Endodermal cell (in vitro differentiated cells): ENCODE measurements at regions not wholly inside any gene's neighbourhood (a gene's known extent, or its start where the extent isn't known, plus 50 kb on each side); places are given as distances from the start of the nearest gene placed in this dataset.
"Not testable (repeated sequence)": the region's sequence is repeated elsewhere in the genome, so short reads cannot be mapped to it uniquely, and the experiment has no call there.

Experiments used
- DNase-seq: peaks from one replicate; pipeline ENCODE4 v3.0.0-alpha.2; 2017
- H3K27ac ChIP-seq: 2 replicates; pipeline ENCODE4 v1.5.1; 2013; ENCODE audit warnings: mild to moderate bottlenecking, low read depth, low read length, moderate library complexity
- H3K27me3 ChIP-seq: 2 replicates; pipeline ENCODE4 v1.6.1; 2013; ENCODE audit warnings: mild to moderate bottlenecking, low read length, moderate library complexity; ENCODE audit not compliant: insufficient read depth, control insufficient read depth, poor library complexity, severe bottlenecking
- H3K36me3 ChIP-seq: 2 replicates; pipeline ENCODE4 v1.7.0; 2013; ENCODE audit warnings: mild to moderate bottlenecking, low read length, moderate library complexity; ENCODE audit not compliant: control insufficient read depth, insufficient read depth
- H3K4me1 ChIP-seq: one replicate; pipeline ENCODE4 v1.7.0; 2013; ENCODE audit warnings: low read length; ENCODE audit not compliant: control insufficient read depth, insufficient read depth
- H3K4me3 ChIP-seq: 2 replicates; pipeline ENCODE4 v1.5.1; 2013; ENCODE audit warnings: mild to moderate bottlenecking, low read length, moderate library complexity
- H3K9ac ChIP-seq: 2 replicates; pipeline ENCODE4 v1.6.1; 2013; ENCODE audit warnings: mild to moderate bottlenecking, low read length, moderate library complexity; ENCODE audit not compliant: poor library complexity, severe bottlenecking; ENCODE audit errors: extremely low read depth
- H3K9me3 ChIP-seq: 2 replicates; pipeline ENCODE4 v1.6.1; 2013; ENCODE audit warnings: mild to moderate bottlenecking, low read length, moderate library complexity; ENCODE audit not compliant: control insufficient read depth
- H3K27ac Mint-ChIP-seq: 2 replicates; pipeline ENCODE4 v1.8.0; 2020; ENCODE audit warnings: mixed read lengths
- H3K27me3 Mint-ChIP-seq: 2 replicates; pipeline ENCODE4 v1.8.0; 2021; ENCODE audit warnings: mild to moderate bottlenecking, mixed read lengths; ENCODE audit not compliant: insufficient read depth
- H3K36me3 Mint-ChIP-seq: 2 replicates; pipeline ENCODE4 v1.8.0; 2020; ENCODE audit warnings: low read depth, mixed read lengths
- H3K4me1 Mint-ChIP-seq: 2 replicates; pipeline ENCODE4 v1.8.0; 2020; ENCODE audit warnings: mixed read lengths
- H3K4me3 Mint-ChIP-seq: 2 replicates; pipeline ENCODE4 v1.8.0; 2020; ENCODE audit warnings: mild to moderate bottlenecking, moderate library complexity, mixed read lengths
- H3K9me3 Mint-ChIP-seq: 2 replicates; pipeline ENCODE4 v1.8.0; 2020; ENCODE audit warnings: mild to moderate bottlenecking, mixed read lengths
- WGBS, 2 experiments: methylation state at CpG; one replicate each; pipeline versions ENCODE4 v1.1.5 to v1.1.7; 2013; ENCODE audit warnings: missing lambda C conversion rate in 2 of 2, mixed read lengths in 1 of 2; ENCODE audit not compliant: insufficient coverage in 1 of 2, insufficient read length in 1 of 2; 5-methylcytosine and 5-hydroxymethylcytosine counted together
- TF ChIP-seq, protein P1 (sequence below): fragments of 200-600 bp; sonication (generic); conservative IDR thresholded peaks from 2 replicates; pipeline ENCODE4 v1.5.0; 2021; ENCODE audit warnings: antibody characterized with exemption, mild to moderate bottlenecking

DNA sequence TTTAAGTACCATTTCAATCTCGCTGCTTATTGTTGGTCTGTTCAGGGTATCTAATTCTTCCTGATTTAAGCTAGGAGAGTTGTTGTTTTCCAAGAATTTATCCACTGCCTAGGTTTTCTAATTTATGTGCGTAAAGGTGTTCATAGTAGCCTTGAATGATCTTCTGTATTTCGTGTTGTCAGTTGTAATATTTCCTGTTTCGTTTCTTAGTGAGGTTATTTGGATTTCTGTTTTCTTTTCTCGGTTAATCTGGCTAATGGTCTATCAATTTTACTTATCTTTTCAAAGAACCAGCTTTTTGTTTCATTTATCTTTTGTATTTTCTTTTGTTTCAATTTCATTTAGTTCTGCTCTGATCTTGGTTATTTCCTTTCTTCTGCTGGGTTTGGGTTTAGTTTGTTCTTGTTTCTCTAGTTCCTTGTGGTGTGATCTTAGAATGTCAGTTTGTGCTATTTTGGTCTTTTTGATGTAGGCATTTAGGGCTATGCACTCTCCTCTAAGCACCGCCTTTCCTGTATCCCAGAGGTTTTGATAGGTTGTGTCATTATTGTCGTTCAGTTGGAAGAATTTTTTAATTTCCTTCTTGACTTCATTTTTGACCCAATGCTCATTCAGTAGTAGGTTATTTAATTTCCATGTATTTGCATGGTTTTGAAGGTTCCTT is 92.5 kb upstream of the CSRP2 start:
- not testable (repeated sequence) for DNase-seq, H3K27me3 Mint-ChIP-seq, H3K9ac ChIP-seq, H3K27ac Mint-ChIP-seq, H3K4me3 Mint-ChIP-seq, H3K36me3 Mint-ChIP-seq, H3K4me1 ChIP-seq, H3K9me3 Mint-ChIP-seq, H3K27ac ChIP-seq, H3K36me3 ChIP-seq, H3K4me1 Mint-ChIP-seq, H3K9me3 ChIP-seq, H3K27me3 ChIP-seq, H3K4me3 ChIP-seq
- WGBS, 2 experiments: 72 to 100% methylated on average over 1 to 6 of the region's 7 CpGs

DNA sequence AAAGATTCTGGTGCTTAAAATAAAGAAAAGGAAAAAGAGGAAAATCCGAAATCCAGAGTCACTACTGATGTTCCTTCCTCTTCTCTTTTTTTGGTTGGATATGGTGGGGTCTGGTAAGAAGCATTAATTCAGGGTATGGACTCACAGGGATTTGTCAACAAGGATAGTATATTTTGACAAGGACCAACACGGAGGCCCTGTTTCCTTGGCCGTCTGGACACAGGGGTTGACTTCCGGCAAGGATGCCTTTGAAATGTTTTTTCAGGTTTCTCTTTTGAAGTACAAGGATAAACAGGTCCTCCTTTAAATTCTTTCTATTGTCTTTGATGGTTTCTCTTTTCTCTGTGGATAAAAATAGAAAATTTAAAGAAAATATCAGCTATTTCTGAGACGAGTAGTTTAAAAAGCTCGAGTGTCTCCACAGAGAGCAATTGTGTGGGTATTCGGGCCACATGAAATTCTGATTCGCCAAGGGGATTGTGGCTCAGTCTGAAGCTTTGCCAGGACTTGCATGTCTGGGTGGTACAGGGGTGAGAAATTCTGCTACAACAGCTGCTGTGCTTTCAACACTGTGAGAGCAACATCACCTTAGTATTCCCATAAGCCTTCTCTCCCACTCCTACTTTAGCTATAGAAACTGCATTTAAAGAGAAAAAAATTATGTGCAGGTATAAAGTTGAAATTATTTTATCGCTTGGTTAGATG is 88.5 kb upstream of the CSRP2 start:
- no peak for DNase-seq
- Histone ChIP-seq H3K9ac (no peak overlapping the region), H3K4me3 (no peak overlapping the region), H3K36me3 (no peaks in the 10 kb centered on the region), H3K9me3 (no peaks in the 10 kb centered on the region), H3K4me1 (no peaks in the 10 kb centered on the region), H3K27me3 (no peaks in the 10 kb centered on the region), H3K27ac (no peak overlapping the region)
- H3K9me3 Mint-ChIP-seq: peaks cover 7% of the 10 kb centered on the region
- H3K27me3 Mint-ChIP-seq: no peaks in the 10 kb centered on the region
- H3K4me3 Mint-ChIP-seq: no peak overlapping the region
- H3K27ac Mint-ChIP-seq: no peak overlapping the region
- 63 to 64% methylated on average over 8 of the region's 9 CpGs for WGBS, 2 experiments
- H3K4me1 Mint-ChIP-seq: peaks cover 3% of the 10 kb centered on the region
- no peaks in the 10 kb centered on the region for H3K36me3 Mint-ChIP-seq
- TF ChIP-seq, protein P1, sequence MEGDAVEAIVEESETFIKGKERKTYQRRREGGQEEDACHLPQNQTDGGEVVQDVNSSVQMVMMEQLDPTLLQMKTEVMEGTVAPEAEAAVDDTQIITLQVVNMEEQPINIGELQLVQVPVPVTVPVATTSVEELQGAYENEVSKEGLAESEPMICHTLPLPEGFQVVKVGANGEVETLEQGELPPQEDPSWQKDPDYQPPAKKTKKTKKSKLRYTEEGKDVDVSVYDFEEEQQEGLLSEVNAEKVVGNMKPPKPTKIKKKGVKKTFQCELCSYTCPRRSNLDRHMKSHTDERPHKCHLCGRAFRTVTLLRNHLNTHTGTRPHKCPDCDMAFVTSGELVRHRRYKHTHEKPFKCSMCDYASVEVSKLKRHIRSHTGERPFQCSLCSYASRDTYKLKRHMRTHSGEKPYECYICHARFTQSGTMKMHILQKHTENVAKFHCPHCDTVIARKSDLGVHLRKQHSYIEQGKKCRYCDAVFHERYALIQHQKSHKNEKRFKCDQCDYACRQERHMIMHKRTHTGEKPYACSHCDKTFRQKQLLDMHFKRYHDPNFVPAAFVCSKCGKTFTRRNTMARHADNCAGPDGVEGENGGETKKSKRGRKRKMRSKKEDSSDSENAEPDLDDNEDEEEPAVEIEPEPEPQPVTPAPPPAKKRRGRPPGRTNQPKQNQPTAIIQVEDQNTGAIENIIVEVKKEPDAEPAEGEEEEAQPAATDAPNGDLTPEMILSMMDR: no peak

DNA sequence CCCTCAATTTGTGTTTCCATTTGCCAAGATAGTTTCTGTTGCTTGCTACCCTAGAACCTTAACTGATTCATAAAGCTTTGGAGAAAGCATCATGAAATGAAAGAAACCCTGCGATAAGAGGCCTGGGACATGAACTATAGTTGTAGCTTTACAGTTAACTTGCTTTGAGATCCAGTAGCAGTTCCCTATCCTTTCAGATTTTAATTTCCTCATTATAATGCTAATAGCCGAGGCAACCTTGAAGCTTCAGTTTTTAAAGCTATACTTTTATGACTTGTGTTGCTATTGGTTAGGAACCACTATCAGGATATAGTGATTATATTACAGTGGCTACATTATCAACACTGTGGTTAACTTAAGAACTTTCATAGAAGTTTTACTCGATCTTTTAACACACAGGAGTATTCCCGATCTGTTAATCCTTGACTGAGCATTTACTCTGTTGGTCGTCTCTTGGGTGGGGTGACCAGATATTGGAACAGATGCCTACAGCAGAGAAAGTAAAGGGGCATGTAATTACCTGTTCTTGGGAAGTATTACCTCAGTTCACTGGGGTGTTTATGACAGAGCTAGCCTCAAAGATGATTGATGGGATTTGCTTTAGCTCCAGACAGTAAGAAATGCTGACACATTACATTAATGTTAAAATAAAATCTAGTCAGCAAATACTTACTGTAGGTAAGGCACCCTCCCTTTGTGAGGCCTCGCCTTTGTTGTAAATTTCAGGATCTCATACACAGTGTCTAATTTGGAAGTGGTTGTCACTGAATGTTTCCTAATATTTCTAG is 86.2 kb upstream of the CSRP2 start:
- DNase-seq: no peak
- Histone ChIP-seq H3K4me1 (no peaks in the 10 kb centered on the region), H3K4me3 (no peak overlapping the region)

More for the DNA sequence above, 86.2 kb upstream of the CSRP2 start:
- no peak overlapping the region for H3K27ac Mint-ChIP-seq
- H3K4me3 Mint-ChIP-seq: no peak overlapping the region
- Histone ChIP-seq H3K36me3 (no peaks in the 10 kb centered on the region), H3K9me3 (no peaks in the 10 kb centered on the region), H3K27ac (no peak overlapping the region), H3K9ac (no peak overlapping the region), H3K27me3 (no peaks in the 10 kb centered on the region)
- H3K36me3 Mint-ChIP-seq: no peaks in the 10 kb centered on the region
- H3K4me1 Mint-ChIP-seq: peaks cover 3% of the 10 kb centered on the region
- TF ChIP-seq, protein P1: no peak
- H3K27me3 Mint-ChIP-seq: no peaks in the 10 kb centered on the region
- peaks cover 7% of the 10 kb centered on the region for H3K9me3 Mint-ChIP-seq
- WGBS, 2 experiments: 75 to 85% methylated on average over 5 to 6 of the region's 6 CpGs
